SKM-1 treated with dmso at 0.1 percent for 144 hours (cell line): ENCODE measurements at regions not wholly inside any gene's neighbourhood (a gene's known extent, or its start where the extent isn't known, plus 50 kb on each side); places are given as distances from the start of the nearest gene placed in this dataset.
"Not testable (repeated sequence)": the region's sequence is repeated elsewhere in the genome, so short reads cannot be mapped to it uniquely, and the experiment has no call there.

Experiments
- DNase-seq: peaks from one replicate; lab custom pipeline; 2025; ENCODE audit not compliant: unreplicated experiment; lab: John Stamatoyannopoulos, UW

GRCh38 chr3:118089563-118089962 lies 945.1 kb downstream of the IGSF11 start:
- DNase-seq, result no peak

GRCh38 chr3:118097226-118097625 lies 937.4 kb downstream of the IGSF11 start:
- no peak for DNase-seq

DNA sequence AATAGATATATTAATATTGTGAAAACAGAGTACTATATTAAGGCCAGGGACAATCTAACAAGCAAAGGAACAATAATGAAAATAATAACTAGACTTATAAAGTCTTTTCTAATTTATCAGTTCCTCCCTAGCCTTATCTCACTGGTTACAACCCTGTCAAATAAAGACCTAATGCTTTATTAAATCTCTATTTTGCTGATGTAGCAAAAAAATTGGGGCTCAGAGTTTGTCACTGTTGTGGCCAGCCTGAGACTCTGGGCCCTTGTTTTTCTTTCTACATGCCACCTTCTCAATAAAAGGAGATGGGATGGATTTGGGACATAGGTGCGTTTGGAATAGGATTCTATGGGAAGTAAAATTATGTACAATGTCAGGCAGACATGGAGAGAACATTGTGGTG lies 937.0 kb downstream of the IGSF11 start:
- DNase-seq, result no peak

- DNase-seq, result no peak
These were observed 935.8 kb downstream of the IGSF11 start for GRCh38 chr3:118098827-118099226.

- no peak for DNase-seq
These were observed 932.8 kb downstream of the IGSF11 start for GRCh38 chr3:118101891-118102290.

DNA sequence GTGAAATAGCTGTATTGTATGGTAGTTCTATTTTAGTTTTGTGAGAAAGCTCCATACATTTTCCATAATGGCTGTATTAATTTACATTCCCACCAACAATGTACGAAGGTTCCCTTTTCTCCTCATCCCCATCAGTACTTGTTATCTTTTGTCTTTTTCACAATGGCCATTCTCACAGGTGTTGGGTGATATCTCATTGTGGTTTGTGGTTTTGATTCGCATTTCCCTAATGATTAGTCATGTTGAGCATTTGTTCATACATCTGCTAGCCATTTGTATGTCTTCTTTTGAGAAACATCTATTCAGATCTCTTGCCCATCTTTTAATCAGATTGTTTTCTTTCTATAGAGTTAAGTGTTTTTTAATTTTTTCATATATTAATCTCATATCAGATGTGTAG lies 931.9 kb downstream of the IGSF11 start:
- no peak for DNase-seq

DNA sequence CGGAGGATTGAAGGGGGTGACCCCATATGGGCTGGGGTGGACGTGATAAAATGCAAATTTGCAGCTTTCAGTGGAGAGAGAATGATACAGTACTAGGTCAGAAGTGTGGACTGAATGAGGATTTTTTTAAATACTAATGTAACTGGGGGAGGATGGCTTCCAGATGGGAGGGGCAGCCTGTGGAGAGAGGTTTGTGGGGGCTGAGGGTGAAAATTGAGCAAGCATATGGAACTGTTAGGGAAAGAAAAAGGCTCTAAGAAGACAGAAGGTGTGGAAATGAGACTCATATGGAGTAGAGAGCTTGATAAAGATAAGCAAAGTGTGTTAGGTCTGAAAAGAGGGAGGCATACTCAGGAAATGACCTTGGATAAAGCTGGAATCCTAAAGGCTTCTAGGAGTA lies 926.4 kb downstream of the IGSF11 start:
- no peak for DNase-seq

DNA sequence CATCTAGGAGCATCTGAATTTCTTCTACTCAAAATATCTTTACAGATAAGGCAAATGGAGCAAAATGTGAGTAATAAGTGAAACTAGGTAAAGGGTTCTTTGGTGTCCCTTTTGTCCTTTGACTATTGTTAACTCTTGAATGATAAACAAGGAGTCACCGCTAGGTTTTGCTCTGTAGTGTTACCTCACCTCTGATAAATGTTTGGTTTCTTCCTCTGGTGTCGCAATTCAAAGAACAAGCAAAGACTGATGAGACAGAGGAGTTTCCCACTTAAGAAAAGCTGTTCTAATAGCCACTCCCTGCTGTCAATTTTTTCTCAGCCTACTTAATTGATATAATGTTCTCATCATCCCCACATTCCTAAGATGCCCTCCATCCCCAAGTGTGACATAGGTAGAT lies 925.9 kb downstream of the IGSF11 start:
- no peak for DNase-seq

DNA sequence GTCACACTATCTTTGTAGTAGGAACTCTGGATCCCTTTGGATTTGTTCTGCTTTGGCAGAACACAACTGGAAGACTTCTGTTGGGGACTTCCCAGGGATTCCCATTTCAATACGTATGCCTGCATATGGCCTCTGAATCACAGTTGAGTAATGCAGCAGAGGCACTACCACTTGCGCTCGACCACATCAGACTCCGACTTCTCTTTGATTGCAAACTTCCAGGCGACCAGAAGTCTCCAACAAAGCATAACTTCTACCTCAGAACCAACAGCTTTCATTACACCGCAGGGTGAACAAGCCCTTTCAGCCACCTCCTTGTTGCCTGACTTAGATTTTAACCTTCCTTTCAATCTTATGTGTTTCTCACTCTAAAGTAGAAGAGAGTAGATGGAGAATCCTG lies 924.4 kb downstream of the IGSF11 start:
- no peak for DNase-seq

DNA sequence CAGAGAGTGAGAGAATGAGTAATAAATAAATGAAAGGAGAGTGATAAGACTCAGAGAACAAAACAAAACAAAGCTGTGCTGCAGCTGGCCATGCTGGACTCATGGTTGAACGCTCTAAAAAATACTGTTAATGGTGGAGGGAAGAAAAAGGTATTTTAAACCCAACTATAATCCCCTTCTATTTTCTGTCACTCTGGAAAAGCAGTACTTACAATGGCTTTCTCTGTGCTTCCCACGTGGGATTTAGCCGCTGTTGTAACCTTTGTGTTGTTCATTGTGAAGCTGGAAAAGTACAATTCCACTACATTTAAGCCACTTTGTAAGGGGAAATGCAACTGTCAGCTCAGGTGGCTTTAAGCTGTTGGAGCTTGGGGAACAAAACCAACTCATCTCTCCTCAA lies 917.7 kb downstream of the IGSF11 start:
- no peak for DNase-seq

DNA sequence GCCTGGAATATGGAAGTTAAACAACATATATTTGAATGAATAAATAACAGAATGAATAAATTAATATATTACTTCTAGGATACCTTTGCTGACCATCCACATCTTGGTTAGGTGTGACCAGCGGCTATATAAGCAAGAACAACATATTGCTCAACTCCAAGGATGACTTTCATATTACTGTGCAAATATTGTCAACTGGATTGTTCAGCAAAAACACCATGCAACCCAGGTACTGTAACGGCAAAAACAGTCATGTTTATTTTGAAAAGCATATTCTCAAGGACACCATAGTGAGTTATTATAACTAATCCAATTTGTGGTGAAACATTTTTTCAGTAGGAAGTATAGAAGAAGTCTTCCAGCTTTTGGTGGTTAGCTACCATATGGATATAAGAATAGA lies 907.9 kb downstream of the IGSF11 start:
- no peak for DNase-seq

DNA sequence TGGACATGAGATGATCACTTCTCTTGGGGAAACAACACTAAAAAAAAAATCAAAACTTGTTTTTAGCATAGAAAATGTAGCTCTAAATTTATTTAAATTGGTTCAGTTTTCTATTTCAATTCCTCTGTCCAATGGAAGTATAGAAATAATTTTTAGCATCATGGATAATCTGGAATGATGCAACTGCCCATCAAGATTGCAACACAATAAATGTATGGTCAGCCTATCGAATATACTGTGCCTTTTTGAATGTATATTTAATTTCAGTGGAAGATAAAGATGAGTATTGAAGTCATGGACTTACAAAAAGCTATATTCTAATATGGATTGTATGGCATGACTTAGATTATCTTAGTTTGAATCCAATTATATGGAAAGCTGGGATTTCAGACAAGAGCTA lies 906.7 kb downstream of the IGSF11 start:
- no peak for DNase-seq

DNA sequence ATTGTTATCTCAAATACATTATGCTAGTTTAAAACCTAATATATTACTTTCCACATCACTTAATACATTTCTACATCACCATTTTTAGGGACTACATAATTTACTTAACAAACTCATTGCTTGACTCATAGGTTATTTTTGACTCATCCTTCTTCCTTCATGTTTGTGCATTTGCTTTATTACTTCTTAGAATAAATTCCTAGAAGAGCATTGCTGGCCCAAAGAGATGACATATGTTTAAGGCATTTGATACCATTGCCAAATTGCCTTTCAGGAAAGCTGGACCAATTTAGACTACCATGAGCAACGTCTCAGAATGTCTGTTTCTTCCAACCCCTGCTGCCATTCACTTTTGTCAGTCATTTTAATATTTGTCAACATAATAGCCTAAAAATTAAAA lies 905.8 kb downstream of the IGSF11 start:
- no peak for DNase-seq

DNA sequence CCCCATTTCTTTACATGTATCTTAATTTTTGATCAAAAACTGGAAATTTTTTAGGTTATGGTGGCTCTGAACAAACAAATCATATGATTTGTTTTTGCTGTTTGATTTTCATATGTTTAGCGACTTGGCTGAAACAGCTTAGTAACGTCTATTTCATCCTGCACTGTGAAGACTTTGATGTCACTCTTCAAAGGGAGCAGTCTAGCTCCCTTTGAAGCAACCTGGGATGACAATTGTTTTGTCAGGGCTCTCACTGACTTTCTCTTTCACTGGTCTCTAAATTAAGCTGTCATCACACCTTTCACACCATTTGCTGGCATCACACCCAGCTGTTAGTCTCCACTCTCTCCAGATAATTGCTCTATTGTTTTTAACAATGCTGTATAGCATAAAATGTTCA lies 896.9 kb downstream of the IGSF11 start:
- DNase-seq, result no peak

DNA sequence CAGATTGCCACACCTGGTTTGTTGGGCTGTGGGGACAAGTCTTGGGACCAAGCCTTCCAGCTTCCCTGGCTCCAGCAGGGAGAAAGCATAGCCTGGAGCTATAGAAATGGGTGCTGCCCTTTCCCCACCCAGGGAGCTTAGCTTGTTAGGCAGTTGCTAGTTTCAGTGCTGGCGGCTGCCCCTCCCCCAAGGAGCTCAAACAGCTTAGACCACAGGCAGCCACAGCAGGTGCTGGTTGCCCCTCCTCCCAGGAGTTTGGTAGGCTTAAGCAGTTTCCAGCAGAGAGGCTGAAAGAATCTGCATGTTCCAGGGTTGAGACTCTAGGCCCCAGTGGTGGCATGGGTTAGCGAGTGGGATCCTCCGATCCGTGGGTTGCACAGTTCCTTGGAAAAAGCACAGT lies 889.7 kb downstream of the IGSF11 start:
- DNase-seq, result no peak

- DNase-seq, result no peak
These were observed 887.8 kb downstream of the IGSF11 start for GRCh38 chr3:118146658-118147375.

DNA sequence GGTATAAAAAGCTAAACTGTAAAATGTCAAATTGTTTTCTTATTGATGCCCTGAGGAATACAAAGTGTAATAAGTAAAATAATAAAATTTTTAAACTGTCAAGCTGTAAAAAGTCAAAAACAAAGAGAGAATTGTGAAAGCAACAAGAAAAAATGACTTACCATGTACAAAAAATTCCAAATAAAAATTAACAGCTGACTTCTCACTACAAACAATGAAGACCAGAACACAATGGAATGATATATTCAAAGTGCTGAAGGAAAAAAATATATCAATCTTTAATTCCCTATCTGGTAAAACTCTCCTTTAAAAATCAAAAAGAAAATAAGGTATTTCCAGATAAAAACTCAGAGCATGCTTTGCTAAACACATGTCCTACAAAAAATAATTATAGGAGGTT lies 883.5 kb downstream of the IGSF11 start:
- DNase-seq, result no peak

DNA sequence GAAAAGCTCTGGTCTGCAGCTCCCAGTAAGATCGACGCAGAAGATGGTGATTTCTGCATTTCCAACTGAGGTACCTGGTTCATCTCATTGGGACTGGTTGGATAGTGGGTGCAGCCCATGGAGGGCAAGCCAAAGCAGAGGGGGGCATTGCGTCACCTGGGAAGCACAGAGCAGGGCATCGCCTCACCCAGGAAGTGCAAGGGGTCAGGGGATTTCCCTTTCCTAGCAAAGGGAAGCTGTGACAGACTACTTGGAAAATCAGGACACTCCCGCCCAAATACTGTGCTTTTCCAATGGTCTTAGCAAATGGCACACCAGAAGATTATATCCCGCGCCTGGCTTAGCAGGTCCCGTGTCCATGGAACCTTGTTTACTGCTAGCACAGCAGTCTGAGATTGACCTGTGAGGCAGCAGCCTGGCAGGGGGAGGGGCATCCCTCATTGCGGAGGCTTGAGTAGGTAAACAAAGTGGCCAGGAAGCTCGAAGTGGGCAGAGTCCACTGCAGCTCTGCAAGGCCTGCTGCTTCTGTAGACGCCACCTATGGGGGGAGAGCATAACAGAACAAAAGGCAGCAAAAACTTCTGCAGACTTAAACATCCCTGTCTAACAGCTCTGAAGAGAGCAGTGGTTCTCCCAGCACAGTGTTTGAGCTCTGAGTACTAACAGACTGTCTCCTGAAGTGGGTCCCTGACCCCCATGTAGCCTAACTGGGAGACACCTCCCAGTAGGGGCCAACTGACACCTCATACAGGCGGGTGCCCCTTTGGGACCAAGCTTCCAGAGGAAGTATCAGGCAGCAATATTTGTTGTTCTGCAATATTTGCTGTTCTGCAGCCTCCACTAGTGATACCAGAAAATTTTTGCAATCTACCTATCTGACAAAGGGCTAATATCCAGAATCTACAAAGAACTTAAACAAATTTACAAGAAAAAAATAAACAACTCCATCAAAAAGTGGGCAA lies 871.7 kb downstream of the IGSF11 start:
- DNase-seq, result not testable (repeated sequence)

- no peak for DNase-seq
These were observed 869.2 kb downstream of the IGSF11 start for GRCh38 chr3:118165413-118165812.

GRCh38 chr3:118167571-118167970 lies 867.1 kb downstream of the IGSF11 start:
- no peak for DNase-seq

GRCh38 chr3:118168175-118168574 lies 866.5 kb downstream of the IGSF11 start:
- DNase-seq, result no peak

DNA sequence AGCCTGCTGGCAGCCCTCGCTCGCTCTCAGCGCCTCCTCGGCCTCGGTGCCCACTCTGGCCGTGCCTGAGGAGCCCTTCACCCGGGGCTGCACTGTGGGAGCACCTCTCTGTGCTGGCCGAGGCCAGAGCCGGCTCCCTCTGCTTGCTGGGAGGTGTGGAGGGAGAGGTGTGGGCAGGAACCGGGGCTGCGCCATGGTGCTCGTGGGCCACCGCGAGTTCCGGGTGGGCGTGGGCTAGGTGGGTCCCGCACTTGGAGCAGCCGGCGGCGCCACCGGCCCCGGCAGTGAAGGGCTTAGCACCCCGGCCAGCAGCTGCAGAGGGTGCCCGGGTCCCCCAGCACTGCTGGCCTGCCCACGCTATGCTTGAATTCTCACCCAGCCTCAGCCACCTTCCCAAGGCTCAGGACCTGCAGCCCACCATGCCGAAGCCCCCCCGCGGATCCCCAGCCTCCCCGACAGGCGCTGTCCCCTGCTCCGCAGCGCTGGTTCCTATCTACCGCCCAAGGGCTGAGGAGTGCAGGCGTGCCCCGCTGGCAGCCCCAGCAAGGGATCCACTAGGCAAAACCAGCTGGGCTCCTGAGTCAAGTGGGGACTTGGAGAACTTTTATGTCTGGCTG lies 863.3 kb downstream of the IGSF11 start:
- no peak for DNase-seq
